ENCODE measurements at regions not wholly inside any gene's neighbourhood (a gene's known extent, or its start where the extent isn't known, plus 50 kb on each side); places are given as distances from the start of the nearest gene placed in this dataset.
"Not testable (repeated sequence)": the region's sequence is repeated elsewhere in the genome, so short reads cannot be mapped to it uniquely, and the experiment has no call there.

GRCh38 chr4:66946761-66947160, 598.5 kb downstream of the CENPC start:
- in situ Hi-C loops (cut with HindIII; ENCODE audit: low sequenced_read_pairs), result no loop called here
- TF ChIP-seq CTCF (IDR thresholded peaks at IDR 0.05; ENCODE audit: low read depth, low read length, missing control alignments), result no peak
- H3K4me3 ChIP-seq (ENCODE audit: low read depth, low read length), result no peak overlapping the region
- DNase-seq (ENCODE audit: low read depth), result no peak

- TF ChIP-seq CTCF (IDR thresholded peaks at IDR 0.05; ENCODE audit: low read depth, low read length, missing control alignments), result no peak
- in situ Hi-C loops (cut with HindIII; ENCODE audit: low sequenced_read_pairs), result no loop called here
- DNase-seq (ENCODE audit: low read depth), result no peak
- H3K4me3 ChIP-seq (ENCODE audit: low read depth, low read length), result no peak overlapping the region
Observed at GRCh38 chr4:66943112-66943511, 602.2 kb downstream of the CENPC start.

GRCh38 chr4:66931981-66932380, 613.3 kb downstream of the CENPC start:
- in situ Hi-C loops (cut with HindIII; ENCODE audit: low sequenced_read_pairs); H3K4me3 ChIP-seq (ENCODE audit: low read depth, low read length); DNase-seq (ENCODE audit: low read depth): not testable (repeated sequence)

- in situ Hi-C loops (cut with HindIII; ENCODE audit: low sequenced_read_pairs), result no loop called here
- no peak for TF ChIP-seq CTCF (IDR thresholded peaks at IDR 0.05; ENCODE audit: low read depth, low read length, missing control alignments)
- no peak for DNase-seq (ENCODE audit: low read depth)
- no peak overlapping the region for H3K4me3 ChIP-seq (ENCODE audit: low read depth, low read length)
Observed at GRCh38 chr4:66930206-66930605, 615.1 kb downstream of the CENPC start.

- in situ Hi-C loops (cut with HindIII; ENCODE audit: low sequenced_read_pairs), result no loop called here
- H3K4me3 ChIP-seq (ENCODE audit: low read depth, low read length), result no peak overlapping the region
- TF ChIP-seq CTCF (IDR thresholded peaks at IDR 0.05; ENCODE audit: low read depth, low read length, missing control alignments), result no peak
- no peak for DNase-seq (ENCODE audit: low read depth)
Observed at GRCh38 chr4:66929748-66930147, 615.6 kb downstream of the CENPC start.

GRCh38 chr4:66928881-66929280, 616.4 kb downstream of the CENPC start:
- in situ Hi-C loops (cut with HindIII; ENCODE audit: low sequenced_read_pairs); H3K4me3 ChIP-seq (ENCODE audit: low read depth, low read length); DNase-seq (ENCODE audit: low read depth): not testable (repeated sequence)

- no peak overlapping the region for H3K4me3 ChIP-seq (ENCODE audit: low read depth, low read length)
- DNase-seq (ENCODE audit: low read depth), result no peak
- no peak for TF ChIP-seq CTCF (IDR thresholded peaks at IDR 0.05; ENCODE audit: low read depth, low read length, missing control alignments)
- in situ Hi-C loops (cut with HindIII; ENCODE audit: low sequenced_read_pairs), result no loop called here
Observed at GRCh38 chr4:66927937-66928336, 617.4 kb downstream of the CENPC start.

GRCh38 chr4:66926687-66927086, 618.6 kb downstream of the CENPC start:
- DNase-seq (ENCODE audit: low read depth), result no peak
- no peak for TF ChIP-seq CTCF (IDR thresholded peaks at IDR 0.05; ENCODE audit: low read depth, low read length, missing control alignments)
- H3K4me3 ChIP-seq (ENCODE audit: low read depth, low read length), result no peak overlapping the region
- in situ Hi-C loops (cut with HindIII; ENCODE audit: low sequenced_read_pairs), result no loop called here

Measured in astrocyte of the cerebellum (primary cell).